NCI-H1417 treated with DMSO at 0.1 percent for 48 hours (cell line): ENCODE measurements at regions not wholly inside any gene's neighbourhood (a gene's known extent, or its start where the extent isn't known, plus 50 kb on each side); places are given as distances from the start of the nearest gene placed in this dataset.
A peak's percentile ranks its signal among the peaks of the same experiment; 100 is the strongest.

Source experiments
- DNase-seq: peaks from one replicate; lab custom pipeline; 2025; lab: John Stamatoyannopoulos, UW

GRCh38 chr4:147054228-147054872 is 108.7 kb upstream of the TTC29 start:
- DNase-seq, result no peak

DNA sequence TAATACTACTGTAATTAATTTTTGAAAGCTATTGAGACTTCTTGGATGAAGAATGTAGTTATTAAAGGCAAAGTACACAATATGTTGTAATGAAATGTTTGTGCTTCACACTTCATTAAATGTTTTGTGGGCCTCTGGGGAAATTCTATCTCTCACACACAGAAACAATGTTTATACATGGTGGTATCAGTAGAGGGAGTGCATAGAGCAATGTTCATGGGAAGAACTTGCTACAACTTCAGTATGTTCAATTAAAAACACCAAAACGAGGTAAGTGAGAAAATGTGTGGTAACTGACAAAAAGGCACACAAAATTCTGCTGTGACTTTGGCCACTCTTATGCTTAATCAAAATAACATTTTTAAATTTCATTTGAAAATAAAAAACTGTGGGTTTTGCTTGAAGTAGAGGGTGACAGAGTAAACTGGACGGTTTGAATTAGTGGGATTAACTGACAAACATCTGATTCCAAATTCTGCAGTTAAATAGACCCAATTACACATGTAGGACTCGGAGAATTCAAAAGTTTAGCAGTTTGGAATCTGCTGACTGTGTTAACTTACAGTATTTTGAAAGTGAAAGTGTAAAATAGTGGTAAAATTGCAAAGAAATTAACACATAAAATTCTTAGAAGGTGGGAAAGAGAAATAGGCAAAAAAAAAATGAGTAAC is 111.4 kb upstream of the TTC29 start:
- DNase-seq, result no peak

DNA sequence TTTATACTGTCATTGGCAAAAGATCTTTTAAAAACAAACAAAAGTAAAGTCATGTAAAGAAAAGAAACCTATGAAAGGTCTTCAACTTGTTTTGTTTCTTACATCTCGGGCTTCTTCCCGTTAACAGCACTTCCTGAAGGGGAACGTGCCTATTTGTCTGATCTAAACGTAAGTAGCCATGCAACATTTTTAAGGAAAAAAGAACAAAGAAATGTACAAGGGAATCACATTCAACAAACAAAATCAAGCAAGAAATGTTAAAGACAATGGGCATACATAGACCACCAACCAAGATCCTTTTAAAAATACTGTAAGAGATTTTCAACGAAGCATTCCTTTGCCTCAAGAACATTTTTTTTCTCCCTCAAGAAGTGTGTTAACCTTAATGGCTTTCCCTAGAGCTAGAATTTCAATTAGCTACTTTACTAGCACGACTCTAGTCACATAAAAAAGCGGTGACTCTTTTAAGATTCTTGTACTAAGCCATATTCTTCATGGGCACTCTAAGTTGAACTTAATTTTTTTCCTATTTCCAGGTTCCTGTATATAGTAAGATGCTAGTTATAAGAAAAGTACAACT is 112.0 kb upstream of the TTC29 start:
- DNase-seq, result no peak

- DNase-seq, result no peak
Measured at GRCh38 chr4:147059064-147059731, 113.5 kb upstream of the TTC29 start.

DNA sequence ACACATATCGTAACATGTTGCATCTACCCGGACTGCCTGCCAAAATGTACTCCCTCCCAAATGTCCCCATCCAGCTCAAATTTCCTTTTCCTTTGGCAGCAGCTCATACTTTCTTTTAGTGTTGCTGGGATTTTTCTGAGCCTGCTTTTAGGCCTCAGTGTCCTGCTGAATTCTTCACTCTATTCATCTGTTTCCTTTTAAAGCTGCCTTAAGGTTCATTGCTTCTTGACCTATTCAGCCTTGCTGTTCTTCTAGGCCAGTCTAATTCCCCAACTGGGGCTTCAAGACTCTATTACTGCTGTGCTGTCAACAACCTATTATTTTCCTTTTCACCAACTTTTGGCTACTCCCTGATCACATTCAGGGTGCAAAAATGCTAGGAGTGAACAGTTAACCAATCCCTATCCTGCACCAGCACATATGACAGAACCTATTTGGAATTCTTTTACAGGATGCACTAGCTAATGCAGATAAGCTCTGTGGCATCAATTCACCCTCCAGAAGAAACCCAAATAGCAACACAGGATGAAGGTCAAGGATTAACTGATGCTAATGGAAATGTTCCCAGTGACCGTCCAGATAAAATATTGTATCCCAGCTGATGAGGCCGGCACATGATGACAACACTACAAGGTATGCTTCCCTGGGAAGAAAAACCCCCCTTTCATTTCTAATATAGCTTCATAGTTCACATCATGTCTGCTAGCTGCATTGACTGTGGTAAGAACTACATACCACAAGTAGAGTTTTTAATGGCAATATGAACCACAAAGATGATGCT is 114.7 kb upstream of the TTC29 start:
- no peak for DNase-seq

DNA sequence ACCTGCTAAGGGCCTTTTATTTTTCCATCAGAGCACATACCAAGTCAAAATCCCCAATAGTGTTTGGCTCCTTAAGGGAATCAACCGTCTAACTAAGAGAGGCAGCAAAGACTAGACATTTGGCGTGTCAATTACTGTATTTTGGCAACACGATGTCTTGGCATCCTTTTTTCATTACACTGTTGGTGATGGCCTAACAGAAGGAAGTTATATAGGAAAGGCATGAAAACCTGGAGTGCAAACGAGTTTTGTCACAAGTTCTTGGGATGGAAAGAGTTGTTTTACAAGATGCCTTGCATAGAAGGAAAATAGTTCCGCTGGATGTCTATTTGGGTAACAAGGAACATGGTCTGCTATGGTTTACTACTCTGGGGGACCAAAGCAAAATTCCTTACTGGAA is 119.2 kb upstream of the TTC29 start:
- no peak for DNase-seq

GRCh38 chr4:147068564-147068963 is 122.9 kb upstream of the TTC29 start:
- no peak for DNase-seq

- no peak for DNase-seq
Measured at GRCh38 chr4:147071209-147071740, 125.6 kb upstream of the TTC29 start.

DNA sequence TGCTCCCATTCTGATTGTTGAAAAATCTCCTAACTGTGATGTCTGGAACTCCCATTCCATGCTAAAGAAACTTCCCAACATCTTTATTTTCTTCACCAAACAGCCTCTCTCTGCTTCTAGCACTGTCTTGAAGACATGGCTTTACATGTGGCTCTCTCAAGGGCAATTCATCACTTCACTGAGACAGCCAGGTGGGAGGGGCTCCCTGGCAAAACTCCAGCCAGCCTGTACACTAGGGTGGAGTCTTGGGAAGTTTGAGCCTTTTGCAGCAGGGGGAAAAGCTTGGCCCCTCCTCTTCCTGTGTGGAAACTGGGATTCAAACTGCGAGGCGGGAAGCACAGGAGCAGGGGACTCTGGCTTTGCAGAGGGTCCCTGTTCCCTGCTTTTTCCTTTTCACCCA is 130.5 kb upstream of the TTC29 start:
- DNase-seq, result no peak

GRCh38 chr4:147076728-147077127 is 131.1 kb upstream of the TTC29 start:
- DNase-seq, result no peak

GRCh38 chr4:147078362-147078761 is 132.7 kb upstream of the TTC29 start:
- no peak for DNase-seq

DNA sequence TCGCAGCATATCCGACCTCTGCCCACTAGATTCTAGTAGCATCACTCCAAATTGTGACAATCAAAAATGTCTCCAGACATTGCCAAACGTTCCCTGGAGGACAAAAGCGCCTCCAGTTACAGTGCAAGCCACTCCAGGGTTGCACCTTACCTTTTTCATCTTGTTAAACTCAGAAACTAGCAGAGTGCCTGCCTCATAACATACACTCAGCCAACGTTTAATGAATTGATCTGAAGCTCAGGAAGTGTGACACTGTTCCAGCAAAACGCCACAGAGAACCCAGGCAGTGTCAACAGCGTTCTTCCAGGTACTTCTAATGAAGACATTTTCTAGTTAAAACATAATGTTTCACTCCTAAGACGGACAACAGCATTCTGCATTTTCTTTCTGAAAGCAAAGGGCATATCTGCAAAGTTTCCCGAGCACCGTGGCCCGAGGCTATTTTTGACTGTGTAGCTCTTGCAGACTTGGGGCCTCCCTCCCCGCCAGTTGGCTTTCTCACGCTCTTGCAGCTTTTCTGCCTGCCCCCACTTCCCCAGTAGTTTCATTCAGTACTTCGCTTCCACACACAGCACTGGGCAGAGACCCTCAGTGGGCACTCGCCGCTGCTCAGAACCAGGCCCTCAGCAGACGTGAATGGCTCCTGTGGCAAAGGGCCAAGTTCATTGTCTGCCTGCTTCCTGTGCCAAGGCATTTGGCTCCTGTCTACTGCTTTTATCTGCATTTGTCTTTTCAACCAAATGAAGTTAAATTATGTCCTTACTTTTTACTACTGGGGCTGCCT is 133.4 kb upstream of the TTC29 start:
- no peak for DNase-seq

GRCh38 chr4:147084861-147085260 is 139.2 kb upstream of the TTC29 start:
- no peak for DNase-seq

DNA sequence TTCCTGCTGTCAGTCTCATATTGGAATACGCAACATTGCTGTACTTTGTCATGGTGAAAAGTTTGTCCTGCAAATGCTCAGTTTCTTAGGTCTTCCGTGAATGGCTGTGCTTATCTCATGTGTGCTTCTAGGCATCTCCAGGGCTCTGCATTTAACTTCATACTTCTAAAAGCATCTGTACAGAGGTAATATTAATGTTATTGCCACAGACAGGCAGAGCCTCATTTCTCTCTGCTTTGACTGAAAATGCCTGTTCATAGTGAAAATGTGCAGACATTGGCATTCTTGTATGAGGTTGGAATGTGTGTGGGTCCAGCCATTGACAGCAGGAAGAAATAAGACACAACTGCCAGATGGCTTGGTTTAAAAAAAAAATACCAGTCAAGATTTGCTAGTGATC is 140.1 kb upstream of the TTC29 start:
- DNase-seq, result no peak

DNA sequence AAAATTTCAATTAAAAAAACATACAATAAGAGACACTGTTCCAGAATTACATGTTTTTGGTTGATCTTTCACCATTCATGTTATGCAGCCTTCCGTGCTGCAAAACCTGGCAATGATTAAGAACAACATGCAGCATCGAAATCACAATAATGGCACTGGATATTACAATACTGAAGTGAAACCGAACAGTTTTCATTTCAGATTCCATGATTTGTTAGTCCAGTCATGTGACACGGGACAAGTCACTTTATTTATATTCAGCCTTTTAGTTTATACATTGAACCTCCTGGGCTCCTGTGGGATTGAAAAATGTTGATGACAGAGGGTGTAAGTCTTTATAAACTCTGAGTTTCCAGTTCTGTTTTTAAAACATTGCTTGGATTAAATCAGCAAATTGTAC is 142.5 kb upstream of the TTC29 start:
- no peak for DNase-seq

DNA sequence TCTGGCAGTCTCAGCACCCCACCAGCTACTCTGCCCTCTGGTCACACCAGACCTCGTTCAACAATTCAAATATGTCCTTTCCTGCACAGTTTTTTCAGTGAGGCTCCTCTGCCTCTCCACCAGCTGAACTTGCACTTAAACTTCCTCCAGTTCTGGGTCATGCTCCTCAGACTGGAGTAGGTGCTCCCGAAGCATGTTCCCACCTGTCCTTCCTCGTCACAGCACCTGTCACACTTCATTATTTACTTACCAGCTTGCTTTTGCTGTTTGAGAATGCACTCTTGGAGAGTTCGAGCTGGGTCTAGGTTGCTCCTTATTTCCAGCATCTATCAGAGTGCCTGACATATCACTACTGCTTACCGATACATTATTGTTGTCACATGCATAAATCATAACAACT is 144.8 kb upstream of the TTC29 start:
- DNase-seq, result peak; percentile 10

DNA sequence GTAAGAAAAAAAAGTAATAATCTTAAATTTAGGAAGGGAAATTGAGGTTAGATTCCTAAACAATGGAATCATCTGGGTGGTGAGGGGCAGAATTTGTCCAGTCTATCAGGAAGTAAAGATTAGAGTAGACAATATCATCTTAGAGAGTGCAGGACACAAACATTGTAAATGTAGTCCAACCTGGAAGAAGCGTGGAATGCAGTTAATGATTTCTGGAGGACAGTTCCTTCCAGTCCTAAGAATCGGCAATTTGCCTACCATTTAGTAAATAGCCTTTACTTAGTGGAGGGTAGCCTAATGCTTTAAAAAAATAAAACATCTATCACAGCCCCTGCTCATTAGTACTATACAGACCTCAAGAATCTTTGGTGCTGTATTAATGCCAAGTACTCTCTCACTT is 147.5 kb upstream of the TTC29 start:
- no peak for DNase-seq

- DNase-seq, result no peak
Measured at GRCh38 chr4:147094238-147094637, 148.6 kb upstream of the TTC29 start.

DNA sequence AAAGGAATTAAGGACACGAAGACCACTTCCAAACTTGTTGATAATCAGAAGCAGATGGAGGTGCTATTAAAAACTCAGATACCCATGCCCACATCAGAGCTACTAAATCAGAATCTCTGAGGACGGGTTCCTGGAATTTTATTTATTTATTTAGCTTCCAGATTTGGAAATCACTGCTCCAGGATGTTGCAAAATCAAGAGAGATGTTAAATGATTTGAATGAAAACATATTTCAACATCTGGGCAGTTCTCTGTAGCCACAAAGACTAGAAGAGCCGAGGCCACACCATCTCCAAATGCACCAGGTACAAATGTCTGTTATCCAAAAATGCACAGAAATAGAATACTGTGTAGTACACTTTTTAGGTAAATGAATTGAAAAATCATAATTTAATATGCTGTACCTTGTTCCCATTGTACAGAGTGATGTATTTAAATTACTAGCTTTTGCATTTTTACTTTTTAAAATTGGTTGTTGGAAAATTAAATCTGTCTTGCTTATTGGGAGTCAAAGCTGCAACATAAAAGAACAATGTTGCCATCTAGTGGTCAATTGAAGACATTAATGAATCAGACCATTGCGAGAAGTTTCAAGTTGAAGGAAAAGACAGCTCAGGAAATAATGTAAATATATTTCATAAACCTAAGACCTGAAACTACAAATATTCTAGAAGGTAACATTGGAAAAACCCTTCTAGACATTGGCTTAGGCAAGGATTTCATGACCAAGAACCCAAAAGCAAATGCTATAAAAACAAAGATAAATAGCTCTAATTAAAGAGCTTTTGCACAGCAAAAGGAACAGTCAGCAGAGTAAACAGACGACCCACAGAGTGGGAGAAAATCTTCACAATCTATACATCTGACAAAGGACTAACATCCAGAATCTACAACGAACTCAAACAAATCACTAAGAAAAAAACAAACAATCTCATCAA is 151.3 kb upstream of the TTC29 start:
- DNase-seq, result peak; percentile 13

GRCh38 chr4:147101678-147102077 is 156.0 kb upstream of the TTC29 start:
- no peak for DNase-seq
